ENCODE measurements at regions not wholly inside any gene's neighbourhood (a gene's known extent, or its start where the extent isn't known, plus 50 kb on each side); places are given as distances from the start of the nearest gene placed in this dataset.
"Not testable (repeated sequence)": the region's sequence is repeated elsewhere in the genome, so short reads cannot be mapped to it uniquely, and the experiment has no call there.

DNA sequence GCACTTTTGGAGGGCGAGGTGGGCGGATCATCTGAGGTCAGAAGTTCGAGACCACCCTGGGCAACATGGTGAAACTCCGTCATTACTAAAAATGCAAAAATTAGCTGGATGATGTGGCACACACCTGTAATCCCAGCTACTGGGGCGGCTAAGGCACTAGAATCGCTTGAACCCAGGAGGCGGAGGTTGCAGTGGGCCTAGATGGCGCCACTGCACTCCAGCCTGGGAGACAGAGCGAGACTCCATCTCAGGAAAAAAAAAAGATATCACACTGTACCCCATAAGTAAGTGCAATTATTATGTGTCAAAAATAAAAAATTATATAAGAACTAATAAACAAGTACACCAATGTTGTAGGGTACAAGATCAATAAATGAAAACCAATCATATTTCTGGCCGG lies 200.0 kb downstream of the CDRT15L2 start:
- Histone ChIP-seq H3K27ac (no peak overlapping the region), H3K4me3 (no peak overlapping the region), H3K36me3 (no peaks in the 10 kb centered on the region), H3K9me3 (ENCODE audit: low read depth) (no peaks in the 10 kb centered on the region), H3K27me3 (no peaks in the 10 kb centered on the region), H3K4me1 (ENCODE audit: low read depth) (no peaks in the 10 kb centered on the region)
- DNase-seq (ENCODE audit: low read depth in 1 of 2, low spot score in 1 of 2): no peak
- TF ChIP-seq CTCF (IDR thresholded peaks at IDR 0.05; ENCODE audit: low read depth, low read length): no peak

- no peak for DNase-seq (ENCODE audit: low read depth in 1 of 2, low spot score in 1 of 2)
- Histone ChIP-seq H3K27me3 (no peaks in the 10 kb centered on the region), H3K9me3 (ENCODE audit: low read depth) (no peaks in the 10 kb centered on the region), H3K27ac (no peak overlapping the region), H3K4me3 (no peak overlapping the region), H3K4me1 (ENCODE audit: low read depth) (no peaks in the 10 kb centered on the region), H3K36me3 (no peaks in the 10 kb centered on the region)
- no peak for TF ChIP-seq CTCF (IDR thresholded peaks at IDR 0.05; ENCODE audit: low read depth, low read length)
These were observed 201.7 kb downstream of the CDRT15L2 start for GRCh38 chr17:20781260-20781659.

DNA sequence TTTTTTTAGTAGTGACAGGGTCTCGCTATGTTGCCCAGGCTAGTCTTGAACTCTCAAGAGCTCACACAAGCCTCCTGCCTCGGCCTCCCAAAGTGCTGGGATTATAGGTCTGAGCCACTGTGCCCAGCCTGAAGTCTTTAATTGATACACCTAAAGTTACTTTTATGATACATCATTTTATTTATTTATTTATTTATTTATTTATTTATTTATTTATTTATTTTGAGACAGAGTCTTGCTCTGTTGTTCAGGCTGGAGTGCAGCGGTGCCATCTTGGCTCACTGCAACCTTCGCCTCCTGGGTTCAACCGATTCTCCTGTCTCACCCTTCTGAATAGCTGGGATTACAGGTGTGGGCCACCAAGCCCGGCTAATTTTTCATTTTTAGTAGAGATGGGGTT lies 202.3 kb downstream of the CDRT15L2 start:
- not testable (repeated sequence) for DNase-seq (ENCODE audit: low read depth in 1 of 2, low spot score in 1 of 2); H3K4me3 ChIP-seq; H3K4me1 ChIP-seq (ENCODE audit: low read depth); H3K27ac ChIP-seq; H3K9me3 ChIP-seq (ENCODE audit: low read depth); H3K27me3 ChIP-seq; H3K36me3 ChIP-seq

- no peaks in the 10 kb centered on the region for H3K4me1 ChIP-seq (ENCODE audit: low read depth)
- no peak overlapping the region for H3K4me3 ChIP-seq
- no peak for DNase-seq (ENCODE audit: low read depth in 1 of 2, low spot score in 1 of 2)
- H3K27me3 ChIP-seq: no peaks in the 10 kb centered on the region
- H3K36me3 ChIP-seq: no peaks in the 10 kb centered on the region
- TF ChIP-seq CTCF (IDR thresholded peaks at IDR 0.05; ENCODE audit: low read depth, low read length): no peak
- H3K27ac ChIP-seq: no peak overlapping the region
- H3K9me3 ChIP-seq (ENCODE audit: low read depth): no peaks in the 10 kb centered on the region
These were observed 203.6 kb downstream of the CDRT15L2 start for GRCh38 chr17:20783091-20783490.

- no peak overlapping the region for H3K27ac ChIP-seq
- no peaks in the 10 kb centered on the region for H3K9me3 ChIP-seq (ENCODE audit: low read depth)
- no peak for DNase-seq (ENCODE audit: low read depth in 1 of 2, low spot score in 1 of 2)
- TF ChIP-seq CTCF (IDR thresholded peaks at IDR 0.05; ENCODE audit: low read depth, low read length): no peak
- no peaks in the 10 kb centered on the region for H3K27me3 ChIP-seq
- H3K4me3 ChIP-seq: no peak overlapping the region
- H3K36me3 ChIP-seq: no peaks in the 10 kb centered on the region
- no peaks in the 10 kb centered on the region for H3K4me1 ChIP-seq (ENCODE audit: low read depth)
These were observed 204.7 kb downstream of the CDRT15L2 start for GRCh38 chr17:20784100-20784665.

- Histone ChIP-seq H3K9me3 (ENCODE audit: low read depth) (no peaks in the 10 kb centered on the region), H3K27me3 (no peaks in the 10 kb centered on the region), H3K36me3 (no peaks in the 10 kb centered on the region), H3K4me3 (no peak overlapping the region), H3K27ac (no peak overlapping the region), H3K4me1 (ENCODE audit: low read depth) (no peaks in the 10 kb centered on the region)
- no peak for TF ChIP-seq CTCF (IDR thresholded peaks at IDR 0.05; ENCODE audit: low read depth, low read length)
- DNase-seq (ENCODE audit: low read depth in 1 of 2, low spot score in 1 of 2): no peak
These were observed 207.8 kb downstream of the CDRT15L2 start for GRCh38 chr17:20787281-20787680.

All from cardiac muscle cell (in vitro differentiated cells and primary cell).